ENCODE measurements at regions not wholly inside any gene's neighbourhood (a gene's known extent, or its start where the extent isn't known, plus 50 kb on each side); places are given as distances from the start of the nearest gene placed in this dataset.

- no peak overlapping the region for H3K4me3 ChIP-seq
- H2AFZ ChIP-seq: no peak overlapping the region
- H3K79me2 ChIP-seq (replicated peaks; ENCODE audit: insufficient read depth): no peaks in the 10 kb centered on the region
- no peak overlapping the region for H3K4me2 ChIP-seq
- no peaks in the 10 kb centered on the region for H3K27me3 ChIP-seq (ENCODE audit: insufficient read depth)
- no peaks in the 10 kb centered on the region for H3K4me1 ChIP-seq (ENCODE audit: insufficient read depth)
- H3K9me3 Mint-ChIP-seq: no peaks in the 10 kb centered on the region
- peaks cover 2% of the 10 kb centered on the region for H3K27me3 Mint-ChIP-seq (ENCODE audit: insufficient read depth, low read depth, poor library complexity)
- H3K9me2 ChIP-seq (ENCODE audit: insufficient read depth): no peaks in the 10 kb centered on the region
- DNase-seq (ENCODE audit: low spot score) (peak; percentile 24), ATAC-seq (no peak; the same call in 1 of the 3 replicates)
- no peaks in the 10 kb centered on the region for H3K36me3 ChIP-seq (ENCODE audit: insufficient read depth)
- H3K4me3 Mint-ChIP-seq: no peak overlapping the region
- H3F3A ChIP-seq (replicated peaks; ENCODE audit: low read depth): no peaks in the 10 kb centered on the region
- no peak overlapping the region for H3K27ac ChIP-seq (ENCODE audit: low read depth)
- H3K27ac Mint-ChIP-seq: peak overlapping the region; percentile 30; the same call in 1 of the 2 replicates
- no peak for TF ChIP-seq CREB1 (CRISPR knock-in tag; IDR thresholded peaks at IDR 0.05; ENCODE audit: low read depth)
- TF ChIP-seq STAT1 (IDR thresholded peaks at IDR 0.05; ENCODE audit: unreplicated experiment): no peak
- TF ChIP-seq JUNB (IDR thresholded peaks at IDR 0.05; ENCODE audit: unreplicated experiment): no peak
- TF ChIP-seq ETS1 (IDR thresholded peaks at IDR 0.05): no peak
- no peak for TF ChIP-seq ZNF462 (CRISPR knock-in tag; IDR thresholded peaks at IDR 0.05)
- no peak for TF ChIP-seq REST (IDR thresholded peaks at IDR 0.05; ENCODE audit: unreplicated experiment)
- no peak for TF ChIP-seq EZH2phosphoT487 (IDR thresholded peaks at IDR 0.05; ENCODE audit: unreplicated experiment)
- TF ChIP-seq POLR2AphosphoS5 (IDR thresholded peaks at IDR 0.05; ENCODE audit: low read depth): no peak
- no peak for TF ChIP-seq ZNF114 (CRISPR knock-in tag; IDR thresholded peaks at IDR 0.05)
- TF ChIP-seq ZNF331 (CRISPR knock-in tag; IDR thresholded peaks at IDR 0.05; ENCODE audit: low read depth): no peak
- peaks cover 7% of the 10 kb centered on the region for H3K4me1 Mint-ChIP-seq
- no peaks in the 10 kb centered on the region for H4K20me1 ChIP-seq (replicated peaks; ENCODE audit: insufficient read depth)
- H3K36me3 Mint-ChIP-seq (ENCODE audit: low read depth): no peaks in the 10 kb centered on the region
Measured at GRCh38 chr13:89923052-89923451, 1424.4 kb upstream of the MIR17HG start.

Data from GM23338 (cell line).